CD4-positive, alpha-beta T cell treated with Interleukin-6 for 4 hours (primary cell): ENCODE measurements at regions not wholly inside any gene's neighbourhood (a gene's known extent, or its start where the extent isn't known, plus 50 kb on each side); places are given as distances from the start of the nearest gene placed in this dataset.

Experiments used
- DNase-seq: peaks from one replicate; pipeline ENCODE4 v3.0.0-alpha.2; 2020; ENCODE audit warnings: mixed read lengths

- no peak for DNase-seq
Measured at GRCh38 chr1:222098404-222098803, 356.5 kb upstream of the DUSP10 start.

- DNase-seq = no peak
Measured at GRCh38 chr1:222097588-222097987, 355.7 kb upstream of the DUSP10 start.

- no peak for DNase-seq
Measured at GRCh38 chr1:222096883-222097282, 355.0 kb upstream of the DUSP10 start.

- no peak for DNase-seq
Measured at GRCh38 chr1:222096476-222096772, 354.5 kb upstream of the DUSP10 start.

- peak; percentile 64 for DNase-seq
Measured at GRCh38 chr1:222095606-222096475, 354.0 kb upstream of the DUSP10 start.

GRCh38 chr1:222093518-222093917 is 351.6 kb upstream of the DUSP10 start:
- no peak for DNase-seq

GRCh38 chr1:222090103-222090502 is 348.2 kb upstream of the DUSP10 start:
- no peak for DNase-seq

- DNase-seq = no peak
Measured at GRCh38 chr1:222087221-222087920, 345.5 kb upstream of the DUSP10 start.

- no peak for DNase-seq
Measured at GRCh38 chr1:222084996-222085395, 343.1 kb upstream of the DUSP10 start.

- no peak for DNase-seq
Measured at GRCh38 chr1:222084048-222084447, 342.2 kb upstream of the DUSP10 start.

- no peak for DNase-seq
Measured at GRCh38 chr1:222081859-222082258, 340.0 kb upstream of the DUSP10 start.

- no peak for DNase-seq
Measured at GRCh38 chr1:222079566-222079965, 337.7 kb upstream of the DUSP10 start.

- no peak for DNase-seq
Measured at GRCh38 chr1:222077206-222077605, 335.3 kb upstream of the DUSP10 start.

GRCh38 chr1:222074317-222074716 is 332.4 kb upstream of the DUSP10 start:
- no peak for DNase-seq

GRCh38 chr1:222073307-222073995 is 331.6 kb upstream of the DUSP10 start:
- DNase-seq = no peak

- no peak for DNase-seq
Measured at GRCh38 chr1:222071387-222071786, 329.5 kb upstream of the DUSP10 start.

- DNase-seq = no peak
Measured at GRCh38 chr1:222068937-222069336, 327.0 kb upstream of the DUSP10 start.

- no peak for DNase-seq
Measured at GRCh38 chr1:222068101-222068500, 326.2 kb upstream of the DUSP10 start.

GRCh38 chr1:222066539-222066938 is 324.6 kb upstream of the DUSP10 start:
- DNase-seq = no peak

- DNase-seq = no peak
Measured at GRCh38 chr1:222065234-222065633, 323.3 kb upstream of the DUSP10 start.

GRCh38 chr1:222064388-222065211 is 322.7 kb upstream of the DUSP10 start:
- no peak for DNase-seq

- DNase-seq = no peak
Measured at GRCh38 chr1:222062640-222063039, 320.8 kb upstream of the DUSP10 start.
